Keratinocyte (primary cell): ENCODE measurements at regions not wholly inside any gene's neighbourhood (a gene's known extent, or its start where the extent isn't known, plus 50 kb on each side); places are given as distances from the start of the nearest gene placed in this dataset.
"Not testable (repeated sequence)": the region's sequence is repeated elsewhere in the genome, so short reads cannot be mapped to it uniquely, and the experiment has no call there.

Experiments
- CTCF ChIP-seq, 3 experiments: IDR thresholded peaks in 1 of 3; conservative IDR thresholded peaks in 1 of 3; optimal IDR thresholded peaks in 1 of 3; 2 replicates in 2 of 3; 3 replicates in 1 of 3; pipeline versions ENCODE3 to v1.5.1; 2011; ENCODE audit warnings: low read length in 3 of 3, mild to moderate bottlenecking in 3 of 3, moderate library complexity in 2 of 3, control low read depth in 1 of 3, inconsistent platforms in 1 of 3; ENCODE audit not compliant: insufficient read depth in 2 of 3; ENCODE audit errors: extremely low read depth in 1 of 3
- EZH2 ChIP-seq: IDR thresholded peaks from one replicate; pipeline ENCODE4 v1.6.1; 2012; ENCODE audit warnings: inconsistent platforms, mild to moderate bottlenecking, low read length, moderate library complexity

GRCh38 chr17:27962581-27962980 is 69.4 kb upstream of the LYRM9 start:
- not testable (repeated sequence) for TF ChIP-seq CTCF (optimal IDR thresholded peaks at IDR 0.05 in 1 of 3, IDR thresholded peaks at IDR 0.05 in 1 of 3, conservative IDR thresholded peaks at IDR 0.05 in 1 of 3; ENCODE audit: extremely low read depth in 1 of 3, insufficient read depth in 2 of 3, low read length in 3 of 3); EZH2
